ENCODE measurements at regions not wholly inside any gene's neighbourhood (a gene's known extent, or its start where the extent isn't known, plus 50 kb on each side); places are given as distances from the start of the nearest gene placed in this dataset.

GRCh38 chr11:116077092-116077491 lies 572.9 kb upstream of the CADM1 start:
- no peak for DNase-seq
- Histone ChIP-seq H3K4me1 (ENCODE audit: control insufficient read depth, insufficient read depth, low read length) (peaks cover 15% of the 10 kb centered on the region), H3K27ac (ENCODE audit: low read depth, low read length) (no peak overlapping the region), H3K27me3 (ENCODE audit: control insufficient read depth, insufficient read depth, low read length, poor library complexity, severe bottlenecking) (no peaks in the 10 kb centered on the region), H3K9ac (ENCODE audit: extremely low read depth, low read length, poor library complexity, severe bottlenecking) (no peak overlapping the region), H3K9me3 (ENCODE audit: control insufficient read depth, low read length) (peaks cover 18% of the 10 kb centered on the region), H3K4me3 (ENCODE audit: low read length) (no peak overlapping the region), H3K36me3 (ENCODE audit: control insufficient read depth, insufficient read depth, low read length) (no peaks in the 10 kb centered on the region)
- Mint-ChIP-seq H3K27ac (no peak overlapping the region), H3K27me3 (ENCODE audit: insufficient read depth) (no peaks in the 10 kb centered on the region), H3K4me1 (peaks cover 19% of the 10 kb centered on the region), H3K36me3 (ENCODE audit: low read depth) (no peaks in the 10 kb centered on the region), H3K4me3 (no peak overlapping the region), H3K9me3 (peaks cover 6% of the 10 kb centered on the region)
- 90 to 100% methylated on average over 1 to 2 of the region's 2 CpGs for WGBS, 2 experiments (ENCODE audit: insufficient coverage in 1 of 2, insufficient read length in 1 of 2)
- TF ChIP-seq, protein P1, sequence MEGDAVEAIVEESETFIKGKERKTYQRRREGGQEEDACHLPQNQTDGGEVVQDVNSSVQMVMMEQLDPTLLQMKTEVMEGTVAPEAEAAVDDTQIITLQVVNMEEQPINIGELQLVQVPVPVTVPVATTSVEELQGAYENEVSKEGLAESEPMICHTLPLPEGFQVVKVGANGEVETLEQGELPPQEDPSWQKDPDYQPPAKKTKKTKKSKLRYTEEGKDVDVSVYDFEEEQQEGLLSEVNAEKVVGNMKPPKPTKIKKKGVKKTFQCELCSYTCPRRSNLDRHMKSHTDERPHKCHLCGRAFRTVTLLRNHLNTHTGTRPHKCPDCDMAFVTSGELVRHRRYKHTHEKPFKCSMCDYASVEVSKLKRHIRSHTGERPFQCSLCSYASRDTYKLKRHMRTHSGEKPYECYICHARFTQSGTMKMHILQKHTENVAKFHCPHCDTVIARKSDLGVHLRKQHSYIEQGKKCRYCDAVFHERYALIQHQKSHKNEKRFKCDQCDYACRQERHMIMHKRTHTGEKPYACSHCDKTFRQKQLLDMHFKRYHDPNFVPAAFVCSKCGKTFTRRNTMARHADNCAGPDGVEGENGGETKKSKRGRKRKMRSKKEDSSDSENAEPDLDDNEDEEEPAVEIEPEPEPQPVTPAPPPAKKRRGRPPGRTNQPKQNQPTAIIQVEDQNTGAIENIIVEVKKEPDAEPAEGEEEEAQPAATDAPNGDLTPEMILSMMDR (conservative IDR thresholded peaks at IDR 0.05): no peak

GRCh38 chr11:116073854-116074837 lies 569.9 kb upstream of the CADM1 start:
- Histone ChIP-seq H3K9ac (ENCODE audit: extremely low read depth, low read length, poor library complexity, severe bottlenecking) (no peak overlapping the region), H3K4me3 (ENCODE audit: low read length) (no peak overlapping the region)

DNA sequence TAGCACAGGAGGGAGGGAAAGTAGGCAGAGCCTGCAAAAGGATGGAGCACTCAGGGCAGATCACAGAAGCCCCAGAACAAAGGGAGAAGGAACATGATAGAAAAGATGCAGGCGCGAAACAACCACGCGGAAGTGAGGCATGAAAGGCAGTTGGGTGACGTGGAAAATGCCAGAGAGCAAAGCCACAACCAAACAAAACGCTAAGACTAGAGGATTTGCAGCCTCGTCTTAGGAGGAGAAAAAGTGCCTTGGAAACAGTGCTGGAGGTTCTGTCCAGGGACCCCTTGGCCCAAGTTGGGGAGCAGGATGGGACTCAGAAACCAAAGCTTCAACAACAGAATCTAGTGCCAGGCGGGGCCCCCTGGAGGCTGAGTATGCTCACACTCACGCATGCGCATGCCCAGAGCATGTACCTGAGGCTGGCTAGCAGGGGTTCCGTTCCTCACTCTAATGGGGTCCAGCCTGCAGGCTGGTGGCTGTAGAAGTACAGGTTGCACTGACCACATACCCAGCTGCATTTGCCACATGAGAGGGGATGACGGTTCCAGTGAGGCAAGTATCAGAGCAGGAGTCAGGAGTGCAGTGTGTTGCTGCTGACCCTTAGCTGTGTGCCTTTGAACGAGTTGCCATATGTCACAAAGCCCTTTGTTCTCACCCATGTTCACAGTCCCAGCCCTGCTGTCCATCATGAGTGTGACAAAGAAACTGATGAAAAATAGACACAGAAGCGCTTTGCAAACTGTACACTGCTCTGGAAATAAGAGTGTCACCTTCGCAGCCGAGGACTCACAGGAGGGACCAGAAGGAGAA lies 568.6 kb upstream of the CADM1 start:
- no peak overlapping the region for H3K27ac Mint-ChIP-seq
- peak overlapping the region; percentile 87 for H3K27ac ChIP-seq (ENCODE audit: low read depth, low read length)
- H3K36me3 Mint-ChIP-seq (ENCODE audit: low read depth): no peaks in the 10 kb centered on the region
- H3K4me1 Mint-ChIP-seq: peaks cover 31% of the 10 kb centered on the region
- no peaks in the 10 kb centered on the region for H3K36me3 ChIP-seq (ENCODE audit: control insufficient read depth, insufficient read depth, low read length)
- H3K4me3 ChIP-seq (ENCODE audit: low read length): no peak overlapping the region
- DNase-seq: peak; percentile 87
- H3K27me3 ChIP-seq (ENCODE audit: control insufficient read depth, insufficient read depth, low read length, poor library complexity, severe bottlenecking): no peaks in the 10 kb centered on the region
- H3K4me3 Mint-ChIP-seq: no peak overlapping the region
- H3K9me3 Mint-ChIP-seq: no peaks in the 10 kb centered on the region
- WGBS, 2 experiments (ENCODE audit: insufficient coverage in 1 of 2, insufficient read length in 1 of 2): 83 to 86% methylated on average over 15 to 16 of the region's 16 CpGs
- TF ChIP-seq, protein P1 (conservative IDR thresholded peaks at IDR 0.05): peak; percentile 73
- H3K4me1 ChIP-seq (ENCODE audit: control insufficient read depth, insufficient read depth, low read length): peaks cover 24% of the 10 kb centered on the region
- no peak overlapping the region for H3K9ac ChIP-seq (ENCODE audit: extremely low read depth, low read length, poor library complexity, severe bottlenecking)
- H3K9me3 ChIP-seq (ENCODE audit: control insufficient read depth, low read length): no peaks in the 10 kb centered on the region
- no peaks in the 10 kb centered on the region for H3K27me3 Mint-ChIP-seq (ENCODE audit: insufficient read depth)

More at GRCh38 chr11:116073854-116074837, 569.9 kb upstream of the CADM1 start:
- H3K27ac ChIP-seq (ENCODE audit: low read depth, low read length): peak overlapping the region; percentile 87
- H3K27ac Mint-ChIP-seq: no peak overlapping the region
- H3K4me1 Mint-ChIP-seq: peaks cover 30% of the 10 kb centered on the region
- no peaks in the 10 kb centered on the region for H3K27me3 ChIP-seq (ENCODE audit: control insufficient read depth, insufficient read depth, low read length, poor library complexity, severe bottlenecking)
- no peaks in the 10 kb centered on the region for H3K36me3 ChIP-seq (ENCODE audit: control insufficient read depth, insufficient read depth, low read length)
- no peaks in the 10 kb centered on the region for H3K27me3 Mint-ChIP-seq (ENCODE audit: insufficient read depth)
- no peaks in the 10 kb centered on the region for H3K9me3 Mint-ChIP-seq
- H3K9me3 ChIP-seq (ENCODE audit: control insufficient read depth, low read length): peaks cover under 1% of the 10 kb centered on the region
- H3K4me1 ChIP-seq (ENCODE audit: control insufficient read depth, insufficient read depth, low read length): peaks cover 26% of the 10 kb centered on the region
- no peaks in the 10 kb centered on the region for H3K36me3 Mint-ChIP-seq (ENCODE audit: low read depth)
- H3K4me3 Mint-ChIP-seq: no peak overlapping the region
- TF ChIP-seq, protein P1 (conservative IDR thresholded peaks at IDR 0.05): no peak
- peak; percentile 58 for DNase-seq
- 50 to 78% methylated on average over 10 to 18 of the region's 18 CpGs for WGBS, 2 experiments (ENCODE audit: insufficient coverage in 1 of 2, insufficient read length in 1 of 2)

Measured in endodermal cell (in vitro differentiated cells).